Activated CD4-positive, alpha-beta T cell treated with anti-CD3 and anti-CD28 coated beads for 36 hours (primary cell): ENCODE measurements at regions not wholly inside any gene's neighbourhood (a gene's known extent, or its start where the extent isn't known, plus 50 kb on each side); places are given as distances from the start of the nearest gene placed in this dataset.
"Not testable (repeated sequence)": the region's sequence is repeated elsewhere in the genome, so short reads cannot be mapped to it uniquely, and the experiment has no call there.

Source experiments
- ATAC-seq: fragments of 200-7000 bp; cut with Tn5 transposase; one replicate; pipeline ENCODE4 v1.10.0; 2021; ENCODE audit warnings: mild to moderate bottlenecking, moderate library complexity
- CTCF ChIA-PET: fragments of 350-600 bp; sonication (Branson Sonifier 250); formaldehyde crosslinking; loops from one replicate; lab custom pipeline; 2021; ENCODE audit warnings: antibody characterized with exemption; lab: Charles Lee
- POLR2A ChIA-PET: fragments of 350-600 bp; sonication (Branson Sonifier 250); formaldehyde crosslinking; loops from one replicate; lab custom pipeline; 2021; ENCODE audit warnings: antibody characterized with exemption, inconsistent platforms; lab: Charles Lee
- DNase-seq: peaks from one replicate; pipeline ENCODE4 v3.0.0-alpha.2; 2020
- H3K27ac Mint-ChIP-seq: one replicate; pipeline ENCODE4 v1.8.0; 2021; ENCODE audit warnings: mixed read lengths
- H3K27me3 Mint-ChIP-seq: one replicate; pipeline ENCODE4 v1.8.0; 2021; ENCODE audit warnings: mixed read lengths
- H3K36me3 Mint-ChIP-seq: one replicate; pipeline ENCODE4 v1.8.0; 2021; ENCODE audit warnings: low read depth, mixed read lengths
- H3K4me1 Mint-ChIP-seq: one replicate; pipeline ENCODE4 v1.8.0; 2021; ENCODE audit warnings: mixed read lengths
- H3K4me3 Mint-ChIP-seq: one replicate; pipeline ENCODE4 v1.8.0; 2021; ENCODE audit warnings: mild to moderate bottlenecking, moderate library complexity, mixed read lengths
- H3K9me3 Mint-ChIP-seq: one replicate; pipeline ENCODE4 v1.8.0; 2021; ENCODE audit warnings: low read depth, mixed read lengths
- intact Hi-C, 2 experiments: fragments of 100-400 bp; cut with DNase I in 1 of 2; cut with micrococcal nuclease in 1 of 2; formaldehyde crosslinking; loops; one replicate each; pipeline versions ENCODE4 v1.14.2 to v1.15.1; 2022 to 2024; cut with DNase I, micrococcal nuclease

DNA sequence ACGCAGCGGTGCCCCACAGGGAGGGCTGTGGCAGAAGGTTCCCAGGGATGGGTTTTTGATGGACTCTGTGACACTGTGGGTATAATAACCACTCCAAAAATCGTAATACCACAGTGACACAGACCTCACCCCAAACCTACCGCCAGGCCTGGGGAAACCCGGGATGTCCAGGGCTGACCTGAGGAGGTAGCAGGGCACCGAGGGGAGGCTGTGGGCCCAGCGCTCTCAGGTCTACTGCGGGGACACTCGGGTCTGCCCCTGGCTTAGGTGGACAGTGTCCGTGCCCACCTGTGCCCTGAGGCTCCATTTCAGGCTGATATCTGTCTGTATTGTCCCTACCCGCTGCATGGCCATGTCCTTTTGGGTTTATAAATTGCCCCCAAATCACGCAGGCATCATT lies 387.9 kb downstream of the TMEM121 start:
- CTCF ChIA-PET, H3K4me3 Mint-ChIP-seq, H3K27me3 Mint-ChIP-seq, H3K36me3 Mint-ChIP-seq, DNase-seq, ATAC-seq, intact Hi-C loops, POLR2A ChIA-PET, H3K27ac Mint-ChIP-seq, H3K9me3 Mint-ChIP-seq, H3K4me1 Mint-ChIP-seq: not testable (repeated sequence)

DNA sequence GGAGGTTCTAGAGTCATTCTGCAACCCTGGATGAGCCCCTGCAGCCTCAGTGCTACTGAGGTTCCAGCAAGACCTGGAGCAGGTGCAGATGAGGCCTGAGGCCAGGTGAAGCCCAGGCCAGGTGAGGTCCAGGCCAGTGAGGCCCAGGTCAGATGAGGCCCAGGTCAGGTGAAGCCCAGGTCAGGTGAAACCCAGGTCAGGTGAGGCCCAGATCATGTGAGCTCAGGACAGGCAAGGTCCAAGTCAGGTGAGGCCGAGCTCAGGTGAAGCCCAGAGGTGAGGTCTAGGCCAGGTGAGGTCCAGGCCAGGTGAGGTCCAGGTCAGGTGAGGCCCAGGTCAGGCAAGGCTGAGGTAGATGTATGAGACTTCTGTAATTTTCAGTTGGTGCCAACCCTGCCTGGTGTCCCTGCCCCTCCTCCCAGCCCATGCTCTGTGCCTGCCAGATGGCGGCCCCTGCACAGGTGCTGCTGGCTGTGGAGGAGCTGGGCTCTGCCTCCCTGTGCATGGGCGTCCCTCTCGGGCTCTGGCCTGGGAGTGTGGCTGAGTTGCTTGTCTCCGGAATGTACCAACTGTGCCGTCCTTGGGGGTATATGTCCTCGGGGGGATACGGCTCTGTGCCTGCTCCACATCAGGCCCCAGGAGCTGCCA lies 388.5 kb downstream of the TMEM121 start:
- Mint-ChIP-seq H3K4me1 (no peaks in the 10 kb centered on the region), H3K9me3 (peaks cover 7% of the 10 kb centered on the region), H3K27ac (no peak overlapping the region), H3K4me3 (no peak overlapping the region), H3K36me3 (no peaks in the 10 kb centered on the region), H3K27me3 (peaks cover 8% of the 10 kb centered on the region)
- ATAC-seq (no peak), DNase-seq (no peak)
- intact Hi-C loops = no loop called here
- ChIA-PET CTCF (no interaction called here), POLR2A (no interaction called here)

DNA sequence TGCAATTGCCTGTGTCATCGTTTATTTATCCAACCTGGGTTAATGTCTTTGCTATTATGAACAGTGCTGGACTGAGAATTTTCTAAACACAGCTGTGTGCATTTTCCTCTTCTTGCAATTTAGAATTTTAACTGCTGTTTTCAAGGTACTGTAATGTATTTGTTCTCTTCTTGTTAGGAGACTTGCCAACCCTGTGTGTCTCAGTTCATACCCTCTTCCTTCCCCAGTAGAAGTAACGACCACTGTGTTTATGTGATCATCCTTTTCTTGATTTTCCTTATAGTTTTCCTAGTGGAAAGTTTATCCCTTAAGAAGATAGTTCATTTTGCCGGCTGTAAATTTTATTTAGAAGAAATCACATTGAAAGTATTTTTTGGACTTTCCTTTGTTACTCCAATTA lies 389.2 kb downstream of the TMEM121 start:
- H3K36me3 Mint-ChIP-seq, CTCF ChIA-PET, POLR2A ChIA-PET, ATAC-seq, H3K27ac Mint-ChIP-seq, H3K9me3 Mint-ChIP-seq, H3K4me1 Mint-ChIP-seq, intact Hi-C loops, H3K27me3 Mint-ChIP-seq, H3K4me3 Mint-ChIP-seq, DNase-seq: not testable (repeated sequence)

DNA sequence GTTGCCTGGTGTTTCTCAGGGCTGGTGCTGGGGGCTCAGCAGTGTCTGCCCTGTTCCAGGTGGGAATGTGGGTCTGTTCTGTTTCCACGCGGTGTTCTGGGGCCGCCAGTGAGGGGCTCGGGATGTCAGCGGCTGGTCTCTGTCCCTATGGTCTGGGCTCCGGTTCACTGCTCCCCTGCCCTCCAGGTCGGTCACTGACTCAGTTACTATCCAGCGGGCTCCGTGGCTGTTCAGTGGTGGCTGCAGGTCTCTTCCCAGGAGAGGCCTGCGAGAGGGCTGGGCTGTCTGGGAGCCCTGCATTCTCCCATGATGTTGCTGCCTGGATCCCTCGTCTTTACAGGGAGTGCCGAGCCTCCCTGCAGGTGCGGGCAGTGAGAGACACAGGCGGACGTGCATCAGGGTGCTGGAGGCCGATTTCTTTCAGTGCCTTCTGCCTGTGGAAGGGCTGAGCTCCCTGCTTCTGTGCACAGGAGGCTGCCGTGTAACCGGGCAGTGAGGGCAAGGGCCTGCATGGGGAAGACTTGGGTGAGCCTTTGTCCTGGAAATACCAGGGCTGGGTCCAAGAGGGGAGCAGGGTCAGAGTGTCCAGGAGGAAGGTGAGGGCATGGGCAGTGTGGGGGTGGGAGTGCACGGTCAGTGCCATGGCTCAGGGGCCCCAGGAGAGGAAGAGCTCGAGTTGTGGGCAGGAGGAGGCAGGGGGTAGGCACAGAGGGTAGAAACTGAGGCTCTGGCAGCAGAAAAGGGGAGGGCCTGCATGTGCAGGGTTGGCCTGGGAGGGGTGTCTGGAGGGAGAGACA lies 391.0 kb downstream of the TMEM121 start:
- POLR2A ChIA-PET, intact Hi-C loops, CTCF ChIA-PET, H3K27me3 Mint-ChIP-seq, H3K9me3 Mint-ChIP-seq, H3K36me3 Mint-ChIP-seq, H3K4me1 Mint-ChIP-seq, ATAC-seq, DNase-seq, H3K27ac Mint-ChIP-seq, H3K4me3 Mint-ChIP-seq: not testable (repeated sequence)

DNA sequence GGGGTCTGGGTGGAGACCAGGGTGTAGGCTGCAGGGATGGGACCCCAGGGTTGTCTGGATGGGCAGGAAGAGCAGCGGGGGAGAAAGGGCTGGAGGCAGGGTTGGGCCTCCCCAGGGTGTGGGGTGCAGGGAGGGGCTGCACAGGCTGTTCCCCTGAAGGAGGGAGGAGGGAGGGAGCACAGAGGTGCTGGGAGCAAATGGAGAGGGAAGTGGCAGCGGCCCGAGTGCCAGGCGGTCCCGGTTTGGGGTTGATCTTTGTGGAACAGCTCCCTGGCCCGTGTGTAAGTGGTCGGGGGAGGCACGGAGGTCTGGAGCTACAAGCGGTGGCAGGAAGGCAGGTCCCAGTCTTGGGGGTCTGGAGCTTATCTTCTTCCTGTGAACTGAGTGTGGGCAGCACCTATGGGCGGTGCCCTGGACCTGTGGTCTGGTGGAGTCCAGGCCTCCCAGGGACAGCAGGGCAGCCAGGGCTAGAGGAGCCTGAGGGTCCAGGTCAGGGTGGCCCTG lies 391.6 kb downstream of the TMEM121 start:
- Mint-ChIP-seq H3K4me3 (no peak overlapping the region), H3K36me3 (no peaks in the 10 kb centered on the region), H3K9me3 (peaks cover 7% of the 10 kb centered on the region), H3K4me1 (no peaks in the 10 kb centered on the region), H3K27me3 (peaks cover 5% of the 10 kb centered on the region), H3K27ac (no peak overlapping the region)
- ATAC-seq = no peak
- no peak for DNase-seq
- intact Hi-C loops = no loop called here
- CTCF ChIA-PET = no interaction called here
- POLR2A ChIA-PET = no interaction called here

DNA sequence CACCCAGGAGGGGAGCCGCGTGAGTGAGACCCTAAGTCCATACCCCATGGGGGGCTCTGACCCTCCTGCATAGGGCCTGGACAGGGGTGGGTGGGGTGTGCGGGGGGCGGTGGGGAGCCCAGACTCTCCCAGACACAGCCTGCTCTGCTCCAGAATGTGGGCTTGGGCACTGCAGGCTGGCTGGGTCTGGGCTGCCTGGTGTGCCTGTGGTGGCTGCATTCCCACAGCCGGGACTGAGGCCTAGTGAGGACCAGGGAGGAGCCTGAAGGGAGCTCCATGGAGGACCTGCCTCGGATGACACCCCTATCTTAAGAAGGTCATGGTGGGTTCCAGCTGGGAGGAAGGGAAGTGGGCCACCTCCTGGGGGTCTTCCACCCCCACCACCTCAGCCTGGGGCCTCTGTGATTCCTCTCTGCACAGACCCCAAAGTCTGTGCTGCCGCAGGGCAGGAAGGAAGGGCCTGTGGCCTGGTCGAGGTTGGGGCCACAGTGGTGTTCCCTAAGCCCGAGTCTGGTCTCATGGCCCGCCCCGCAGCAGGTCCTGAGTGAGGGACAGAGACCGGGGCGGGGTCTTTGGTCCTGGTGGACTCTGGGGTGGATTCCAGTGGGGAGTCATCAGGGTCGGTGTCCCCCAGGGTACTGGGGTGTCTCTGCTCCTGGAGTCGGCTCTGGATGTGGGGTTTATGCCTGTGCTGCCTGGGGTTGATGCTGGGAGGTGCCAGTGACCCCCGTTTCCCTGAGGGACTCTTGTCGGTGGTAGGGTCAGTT lies 392.3 kb downstream of the TMEM121 start:
- Mint-ChIP-seq H3K36me3 (no peaks in the 10 kb centered on the region), H3K4me3 (no peak overlapping the region), H3K9me3 (peaks cover 7% of the 10 kb centered on the region), H3K27ac (no peak overlapping the region), H3K27me3 (peaks cover 5% of the 10 kb centered on the region), H3K4me1 (no peaks in the 10 kb centered on the region)
- DNase-seq (no peak), ATAC-seq (no peak)
- intact Hi-C loops = no loop called here
- ChIA-PET CTCF (no interaction called here), POLR2A (no interaction called here)

DNA sequence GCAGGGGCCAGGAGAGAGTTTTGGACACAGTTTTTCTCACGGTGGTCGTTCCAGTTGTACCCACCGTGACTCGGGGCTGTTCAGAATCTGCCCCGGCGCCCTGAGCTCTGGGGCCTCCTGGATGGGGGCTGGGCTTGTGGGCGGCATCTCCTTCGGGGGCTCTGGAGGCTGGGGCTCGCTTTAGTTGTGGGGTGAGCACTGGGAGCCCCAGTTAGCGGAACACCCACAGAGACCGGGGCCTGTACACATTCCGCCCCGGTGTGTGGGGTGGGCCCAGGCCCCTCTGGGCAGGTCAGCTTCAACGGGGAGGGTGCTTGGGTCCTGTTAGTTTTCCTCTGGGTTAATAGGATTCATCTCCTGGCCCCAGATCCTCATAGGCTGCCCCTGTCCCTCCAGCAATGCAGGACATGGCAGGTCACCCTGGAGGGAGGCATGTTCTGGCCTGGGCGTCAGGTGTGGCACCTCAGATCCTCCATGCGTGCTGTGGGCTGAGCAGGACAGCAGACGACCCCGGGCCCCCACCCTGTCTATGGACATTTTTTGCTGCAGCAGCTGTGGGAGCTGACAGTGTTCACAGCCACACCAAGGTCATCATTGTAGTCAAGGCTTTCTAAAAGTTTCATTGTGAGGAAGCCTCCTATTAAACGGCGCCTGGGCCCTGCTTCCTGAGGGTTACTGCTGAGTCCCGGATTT lies 393.2 kb downstream of the TMEM121 start:
- Mint-ChIP-seq H3K27me3 (peaks cover 5% of the 10 kb centered on the region), H3K9me3 (peaks cover 7% of the 10 kb centered on the region), H3K4me3 (no peak overlapping the region), H3K36me3 (no peaks in the 10 kb centered on the region), H3K4me1 (no peaks in the 10 kb centered on the region), H3K27ac (no peak overlapping the region)
- DNase-seq (no peak), ATAC-seq (no peak)
- POLR2A ChIA-PET = no interaction called here
- CTCF ChIA-PET = no interaction called here
- intact Hi-C loops = no loop called here

DNA sequence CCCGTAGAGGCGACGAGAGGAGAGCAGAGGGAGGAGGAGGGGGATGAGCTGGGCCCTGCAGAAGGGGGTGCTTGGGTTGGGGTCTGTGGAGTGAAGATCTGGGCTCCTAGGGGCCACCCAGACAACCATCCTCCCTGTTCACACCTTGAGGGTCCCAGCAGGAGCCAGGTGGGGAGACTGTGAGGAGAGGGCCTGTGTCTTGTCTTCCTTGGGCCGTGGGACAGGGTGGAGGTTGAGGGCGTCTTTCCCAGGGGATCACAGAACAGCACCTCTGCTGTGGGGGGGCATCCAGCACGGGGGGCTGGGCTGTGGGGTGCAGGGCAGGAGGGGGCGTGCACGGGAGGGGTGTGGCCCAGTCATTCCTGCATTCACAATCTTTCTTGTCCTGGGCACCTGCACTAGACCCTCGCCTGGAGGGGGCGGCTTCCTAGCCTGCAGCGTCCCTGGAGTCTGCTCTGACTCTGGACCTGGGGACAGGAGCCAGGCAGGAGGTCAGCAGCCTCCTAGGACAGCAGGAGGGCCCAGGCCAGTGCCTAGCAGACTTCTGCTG lies 393.8 kb downstream of the TMEM121 start:
- H3K4me3 Mint-ChIP-seq, H3K4me1 Mint-ChIP-seq, DNase-seq, H3K27me3 Mint-ChIP-seq, H3K27ac Mint-ChIP-seq, intact Hi-C loops, H3K36me3 Mint-ChIP-seq, POLR2A ChIA-PET, CTCF ChIA-PET, H3K9me3 Mint-ChIP-seq, ATAC-seq: not testable (repeated sequence)

DNA sequence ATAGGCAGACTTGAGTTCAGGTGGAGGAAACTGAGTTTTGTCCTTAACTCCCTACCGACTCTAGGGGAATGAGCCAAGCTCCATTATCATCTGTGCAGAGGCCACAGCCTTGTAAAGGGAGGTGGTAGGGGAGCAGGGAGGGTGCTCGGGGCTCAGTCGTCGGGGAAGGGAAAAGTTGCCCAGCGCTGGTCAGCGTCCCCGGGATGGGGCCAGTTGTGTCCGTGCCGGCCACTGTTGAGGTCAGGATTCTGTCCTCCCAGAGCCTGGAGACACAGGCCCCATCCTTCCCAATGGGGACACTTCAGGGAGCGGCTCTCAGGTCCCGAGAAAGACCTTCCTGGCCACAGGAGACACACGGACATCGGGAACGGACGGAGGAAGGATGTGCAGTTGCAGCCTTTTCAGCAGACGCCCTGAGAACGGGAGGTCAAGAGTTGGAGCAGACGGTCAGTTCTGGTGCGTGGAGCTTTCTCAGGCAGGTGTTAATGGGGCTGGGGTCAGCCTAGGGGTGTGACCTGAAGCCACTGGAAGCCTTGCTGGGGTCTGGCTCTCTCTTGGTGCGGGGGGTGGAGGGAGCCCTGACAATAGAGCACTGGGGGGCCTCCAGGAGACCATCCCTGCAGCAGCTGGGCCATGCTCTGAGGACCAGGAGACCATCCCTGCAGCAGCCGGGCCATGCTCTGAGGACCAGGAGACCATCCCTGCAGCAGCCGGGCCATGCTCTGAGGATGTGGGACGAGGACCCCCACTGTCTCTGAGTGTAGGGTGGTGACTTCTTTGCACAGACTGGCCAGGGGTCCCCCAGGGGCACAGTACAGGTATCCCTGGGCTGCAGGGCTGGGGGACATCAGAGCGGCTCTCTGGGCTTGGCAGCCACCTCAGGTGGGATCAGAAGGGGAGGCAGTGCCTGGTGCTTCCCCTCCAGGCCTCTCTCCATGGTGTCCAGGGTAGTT lies 394.7 kb downstream of the TMEM121 start:
- H3K9me3 Mint-ChIP-seq, H3K36me3 Mint-ChIP-seq, H3K4me3 Mint-ChIP-seq, CTCF ChIA-PET, H3K27me3 Mint-ChIP-seq, H3K4me1 Mint-ChIP-seq, ATAC-seq, intact Hi-C loops, H3K27ac Mint-ChIP-seq, DNase-seq, POLR2A ChIA-PET: not testable (repeated sequence)

DNA sequence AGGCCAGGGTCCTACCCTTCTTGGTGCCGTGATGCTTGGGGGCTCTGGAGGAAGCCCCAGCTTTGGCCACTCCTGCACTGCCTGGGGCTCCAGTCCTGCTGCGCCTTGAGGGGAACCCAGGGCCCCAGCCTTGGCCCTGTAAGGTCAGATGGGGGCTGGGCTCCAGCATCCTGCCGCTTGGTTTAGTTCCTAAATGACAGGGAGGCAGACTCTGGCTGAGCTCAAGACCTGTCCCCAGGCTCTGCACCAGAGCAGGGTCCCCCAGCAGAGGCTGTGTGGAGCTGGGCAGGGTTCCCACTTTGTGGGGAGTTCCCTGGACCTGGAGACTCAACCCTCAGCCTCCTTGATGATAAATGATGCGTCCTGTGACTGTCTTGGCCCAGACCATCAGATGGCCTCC lies 395.4 kb downstream of the TMEM121 start:
- ATAC-seq, H3K4me1 Mint-ChIP-seq, POLR2A ChIA-PET, CTCF ChIA-PET, DNase-seq, H3K9me3 Mint-ChIP-seq, H3K27me3 Mint-ChIP-seq, H3K27ac Mint-ChIP-seq, H3K36me3 Mint-ChIP-seq, intact Hi-C loops, H3K4me3 Mint-ChIP-seq: not testable (repeated sequence)
